ENCODE measurements at regions not wholly inside any gene's neighbourhood (a gene's known extent, or its start where the extent isn't known, plus 50 kb on each side); places are given as distances from the start of the nearest gene placed in this dataset.

- TF ChIP-seq, protein P1, sequence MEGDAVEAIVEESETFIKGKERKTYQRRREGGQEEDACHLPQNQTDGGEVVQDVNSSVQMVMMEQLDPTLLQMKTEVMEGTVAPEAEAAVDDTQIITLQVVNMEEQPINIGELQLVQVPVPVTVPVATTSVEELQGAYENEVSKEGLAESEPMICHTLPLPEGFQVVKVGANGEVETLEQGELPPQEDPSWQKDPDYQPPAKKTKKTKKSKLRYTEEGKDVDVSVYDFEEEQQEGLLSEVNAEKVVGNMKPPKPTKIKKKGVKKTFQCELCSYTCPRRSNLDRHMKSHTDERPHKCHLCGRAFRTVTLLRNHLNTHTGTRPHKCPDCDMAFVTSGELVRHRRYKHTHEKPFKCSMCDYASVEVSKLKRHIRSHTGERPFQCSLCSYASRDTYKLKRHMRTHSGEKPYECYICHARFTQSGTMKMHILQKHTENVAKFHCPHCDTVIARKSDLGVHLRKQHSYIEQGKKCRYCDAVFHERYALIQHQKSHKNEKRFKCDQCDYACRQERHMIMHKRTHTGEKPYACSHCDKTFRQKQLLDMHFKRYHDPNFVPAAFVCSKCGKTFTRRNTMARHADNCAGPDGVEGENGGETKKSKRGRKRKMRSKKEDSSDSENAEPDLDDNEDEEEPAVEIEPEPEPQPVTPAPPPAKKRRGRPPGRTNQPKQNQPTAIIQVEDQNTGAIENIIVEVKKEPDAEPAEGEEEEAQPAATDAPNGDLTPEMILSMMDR (IDR thresholded peaks at IDR 0.05; ENCODE audit: insufficient read depth, low read length, poor library complexity, severe bottlenecking) = no peak
- TF ChIP-seq EZH2phosphoT487 (conservative IDR thresholded peaks at IDR 0.05; ENCODE audit: low read length) = no peak
These were observed 69.4 kb upstream of the ADAMTSL1 start for GRCh38 chr9:18404434-18405029.

Measured in SU-DHL-6 (cell line).